EH (cell line): ENCODE measurements at regions not wholly inside any gene's neighbourhood (a gene's known extent, or its start where the extent isn't known, plus 50 kb on each side); places are given as distances from the start of the nearest gene placed in this dataset.
"Not testable (repeated sequence)": the region's sequence is repeated elsewhere in the genome, so short reads cannot be mapped to it uniquely, and the experiment has no call there.

Experiments used
- DNase-seq: peaks from one replicate; pipeline ENCODE4 v3.0.0-alpha.2; 2015; ENCODE audit warnings: low read depth

GRCh38 chr16:76984196-76984595 lies 206.8 kb upstream of the MON1B start:
- DNase-seq: no peak

GRCh38 chr16:76985392-76986045 lies 205.5 kb upstream of the MON1B start:
- no peak for DNase-seq

- DNase-seq: no peak
Measured at GRCh38 chr16:76988526-76988925, 202.5 kb upstream of the MON1B start.

GRCh38 chr16:77002644-77003043 lies 188.3 kb upstream of the MON1B start:
- no peak for DNase-seq

GRCh38 chr16:77009453-77009852 lies 181.5 kb upstream of the MON1B start:
- DNase-seq: no peak

- DNase-seq: no peak
Measured at GRCh38 chr16:77014441-77014840, 176.5 kb upstream of the MON1B start.

- DNase-seq: no peak
Measured at GRCh38 chr16:77030600-77030999, 160.4 kb upstream of the MON1B start.

GRCh38 chr16:77033516-77033915 lies 157.5 kb upstream of the MON1B start:
- no peak for DNase-seq

- DNase-seq: no peak
Measured at GRCh38 chr16:77035361-77035760, 155.6 kb upstream of the MON1B start.

GRCh38 chr16:77037696-77038347 lies 153.2 kb upstream of the MON1B start:
- DNase-seq: no peak

GRCh38 chr16:77041468-77041867 lies 149.5 kb upstream of the MON1B start:
- no peak for DNase-seq

GRCh38 chr16:77043076-77043475 lies 147.9 kb upstream of the MON1B start:
- DNase-seq: no peak

GRCh38 chr16:77046206-77046605 lies 144.8 kb upstream of the MON1B start:
- no peak for DNase-seq

GRCh38 chr16:77048085-77048484 lies 142.9 kb upstream of the MON1B start:
- no peak for DNase-seq

- DNase-seq: no peak
Measured at GRCh38 chr16:77049577-77049976, 141.4 kb upstream of the MON1B start.

GRCh38 chr16:77056597-77056996 lies 134.4 kb upstream of the MON1B start:
- not testable (repeated sequence) for DNase-seq

- no peak for DNase-seq
Measured at GRCh38 chr16:77057161-77057774, 133.7 kb upstream of the MON1B start.

- no peak for DNase-seq
Measured at GRCh38 chr16:77059446-77059845, 131.5 kb upstream of the MON1B start.

GRCh38 chr16:77060614-77061013 lies 130.4 kb upstream of the MON1B start:
- no peak for DNase-seq

- DNase-seq: no peak
Measured at GRCh38 chr16:77062878-77063675, 127.9 kb upstream of the MON1B start.

GRCh38 chr16:77063676-77064016 lies 127.3 kb upstream of the MON1B start:
- no peak for DNase-seq

- DNase-seq: no peak
Measured at GRCh38 chr16:77064037-77064436, 127.0 kb upstream of the MON1B start.
